BJ (cell line): ENCODE measurements at regions not wholly inside any gene's neighbourhood (a gene's known extent, or its start where the extent isn't known, plus 50 kb on each side); places are given as distances from the start of the nearest gene placed in this dataset.

ENCODE experiments used
- CTCF ChIA-PET: fragments of 350-600 bp; formaldehyde crosslinking; extraction: SDS; loops from one replicate; lab custom pipeline; 2021; ENCODE audit warnings: antibody characterized with exemption, inconsistent platforms; lab: Yijun Ruan, JAX
- POLR2A ChIA-PET: fragments of 300-600 bp; sonication (Branson Sonifier 250); formaldehyde crosslinking; extraction: SDS; loops from one replicate; lab custom pipeline; 2021; ENCODE audit warnings: antibody characterized with exemption; lab: Charles Lee
- DNase-seq: peaks from one replicate; pipeline ENCODE4 v3.0.0-alpha.2; 2011; ENCODE audit warnings: low read depth
- H3K27me3 ChIP-seq: 2 replicates; pipeline ENCODE4 v1.6.0; 2011; ENCODE audit warnings: low read length; ENCODE audit not compliant: control insufficient read depth, insufficient read depth
- H3K36me3 ChIP-seq: 2 replicates; pipeline ENCODE4 v1.5.1; 2011; ENCODE audit warnings: low read length; ENCODE audit not compliant: control insufficient read depth, insufficient read depth
- H3K4me3 ChIP-seq: 2 replicates; pipeline ENCODE4 v1.5.1; 2011; ENCODE audit warnings: low read depth, mild to moderate bottlenecking, control low read depth, low read length
- TF ChIP-seq, protein P1 (sequence below): IDR thresholded peaks from 2 replicates; pipeline ENCODE4 v1.5.1; 2011; ENCODE audit warnings: low read depth, mild to moderate bottlenecking, control low read depth, inconsistent platforms, low read length, moderate library complexity; ENCODE audit not compliant: insufficient read depth

DNA sequence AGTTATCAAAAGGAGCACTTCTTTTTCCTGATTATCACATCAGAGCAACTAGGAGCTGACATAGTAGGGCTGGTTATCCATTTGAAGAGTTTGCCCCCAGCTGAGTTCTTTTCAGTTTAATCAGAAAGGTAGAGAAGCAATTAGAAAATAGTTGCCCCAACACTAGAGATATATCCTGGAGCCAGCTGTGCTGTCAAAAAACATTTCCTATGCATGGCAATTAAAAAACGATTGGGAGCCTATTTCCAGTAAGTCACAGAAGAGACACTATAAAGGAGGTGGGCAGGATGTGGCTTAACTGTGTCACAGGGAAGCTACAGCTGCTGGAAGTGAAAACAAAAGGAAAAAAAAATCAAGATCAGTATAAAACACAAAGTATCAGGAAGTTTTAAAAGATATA, 155.7 kb upstream of the SLITRK1 start:
- TF ChIP-seq, protein P1, sequence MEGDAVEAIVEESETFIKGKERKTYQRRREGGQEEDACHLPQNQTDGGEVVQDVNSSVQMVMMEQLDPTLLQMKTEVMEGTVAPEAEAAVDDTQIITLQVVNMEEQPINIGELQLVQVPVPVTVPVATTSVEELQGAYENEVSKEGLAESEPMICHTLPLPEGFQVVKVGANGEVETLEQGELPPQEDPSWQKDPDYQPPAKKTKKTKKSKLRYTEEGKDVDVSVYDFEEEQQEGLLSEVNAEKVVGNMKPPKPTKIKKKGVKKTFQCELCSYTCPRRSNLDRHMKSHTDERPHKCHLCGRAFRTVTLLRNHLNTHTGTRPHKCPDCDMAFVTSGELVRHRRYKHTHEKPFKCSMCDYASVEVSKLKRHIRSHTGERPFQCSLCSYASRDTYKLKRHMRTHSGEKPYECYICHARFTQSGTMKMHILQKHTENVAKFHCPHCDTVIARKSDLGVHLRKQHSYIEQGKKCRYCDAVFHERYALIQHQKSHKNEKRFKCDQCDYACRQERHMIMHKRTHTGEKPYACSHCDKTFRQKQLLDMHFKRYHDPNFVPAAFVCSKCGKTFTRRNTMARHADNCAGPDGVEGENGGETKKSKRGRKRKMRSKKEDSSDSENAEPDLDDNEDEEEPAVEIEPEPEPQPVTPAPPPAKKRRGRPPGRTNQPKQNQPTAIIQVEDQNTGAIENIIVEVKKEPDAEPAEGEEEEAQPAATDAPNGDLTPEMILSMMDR: no peak
- no peaks in the 10 kb centered on the region for H3K36me3 ChIP-seq
- DNase-seq: no peak
- H3K27me3 ChIP-seq: no peaks in the 10 kb centered on the region
- H3K4me3 ChIP-seq: no peak overlapping the region
- ChIA-PET CTCF (no interaction called here), POLR2A (no interaction called here)

DNA sequence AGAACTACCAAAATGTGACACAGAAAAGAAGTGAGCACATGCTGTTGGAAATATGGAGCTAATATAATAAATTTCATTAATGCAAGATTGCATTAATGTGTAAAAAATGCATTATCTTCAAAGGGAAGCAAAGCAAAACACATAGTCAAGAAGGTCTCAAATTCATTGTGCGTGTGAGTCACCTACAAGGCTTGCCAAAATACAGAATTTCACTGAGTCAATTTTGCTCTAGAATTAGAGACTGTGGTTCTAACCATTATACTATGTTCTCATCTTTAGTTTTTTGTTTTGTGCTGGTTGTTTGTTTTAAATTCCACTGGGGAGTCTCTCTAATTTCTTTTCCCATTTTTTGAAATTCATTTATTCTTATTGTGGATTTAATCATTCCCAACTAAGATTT, 149.8 kb upstream of the SLITRK1 start:
- H3K4me3 ChIP-seq: no peak overlapping the region
- ChIA-PET CTCF (no interaction called here), POLR2A (no interaction called here)
- TF ChIP-seq, protein P1: no peak
- H3K27me3 ChIP-seq: no peaks in the 10 kb centered on the region
- DNase-seq: no peak
- H3K36me3 ChIP-seq: no peaks in the 10 kb centered on the region

DNA sequence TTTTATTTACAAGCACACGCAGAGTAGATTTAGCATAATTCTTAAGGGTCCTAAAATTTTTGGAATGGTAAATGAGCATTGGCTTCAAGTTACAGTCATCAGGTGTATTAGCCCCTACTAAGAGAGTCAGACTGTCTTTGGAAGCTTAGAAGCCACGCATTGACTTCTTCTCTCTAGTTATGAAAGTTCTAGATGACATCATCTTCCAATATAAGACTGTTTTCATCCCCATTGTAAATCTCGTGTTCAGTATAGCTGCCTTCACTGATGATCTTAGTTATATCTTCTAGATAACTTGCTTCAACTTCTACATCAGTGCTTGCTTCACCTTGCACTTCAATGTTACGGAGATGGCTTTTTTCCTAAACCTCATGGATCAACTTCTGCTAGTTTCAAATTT, 148.8 kb upstream of the SLITRK1 start:
- no peaks in the 10 kb centered on the region for H3K36me3 ChIP-seq
- no peak for DNase-seq
- no peak overlapping the region for H3K4me3 ChIP-seq
- TF ChIP-seq, protein P1: no peak
- ChIA-PET POLR2A (no interaction called here), CTCF (no interaction called here)
- H3K27me3 ChIP-seq: no peaks in the 10 kb centered on the region

DNA sequence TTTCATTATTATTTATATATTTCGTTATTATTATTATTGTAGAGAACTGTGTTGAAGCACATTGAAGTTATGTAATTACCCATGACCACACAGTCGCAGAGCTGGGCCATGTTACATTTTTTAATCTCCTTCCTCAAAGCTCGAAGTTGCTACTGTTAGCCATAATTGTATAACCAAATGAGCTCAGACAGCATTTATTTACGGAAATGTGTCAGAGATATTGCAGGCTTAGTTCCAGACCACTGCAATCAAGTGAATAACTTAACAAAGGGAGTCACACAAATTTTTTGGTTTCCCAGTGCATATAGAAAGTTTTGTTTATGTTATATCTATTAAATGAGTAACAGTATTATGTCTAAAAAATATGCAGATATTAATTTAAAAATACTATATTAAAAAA, 147.1 kb upstream of the SLITRK1 start:
- H3K27me3 ChIP-seq: no peaks in the 10 kb centered on the region
- POLR2A ChIA-PET: no interaction called here
- no peaks in the 10 kb centered on the region for H3K36me3 ChIP-seq
- CTCF ChIA-PET: no interaction called here
- DNase-seq: no peak
- TF ChIP-seq, protein P1: no peak
- no peak overlapping the region for H3K4me3 ChIP-seq

DNA sequence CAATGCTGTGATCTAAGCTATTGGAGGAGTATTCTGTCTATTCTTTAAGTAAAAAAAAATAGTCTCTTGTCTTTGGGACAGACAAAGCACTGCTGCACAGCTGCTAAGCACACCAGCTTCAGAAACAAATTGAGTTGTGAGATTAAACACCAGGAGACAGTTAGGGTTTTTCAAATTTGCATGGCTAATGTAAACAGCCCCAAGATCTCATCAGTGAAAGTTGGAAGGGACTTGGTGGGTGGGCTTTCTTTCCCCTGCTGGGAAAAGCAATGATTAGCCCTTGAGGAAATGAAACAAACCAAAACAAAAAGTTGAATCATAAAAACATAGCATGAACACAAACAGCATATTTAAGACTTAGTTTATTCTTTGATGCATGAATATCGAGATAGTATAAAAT, 143.6 kb upstream of the SLITRK1 start:
- ChIA-PET CTCF (no interaction called here), POLR2A (no interaction called here)

More for the DNA sequence above, 143.6 kb upstream of the SLITRK1 start:
- H3K27me3 ChIP-seq: no peaks in the 10 kb centered on the region
- TF ChIP-seq, protein P1: no peak
- no peak overlapping the region for H3K4me3 ChIP-seq
- DNase-seq: no peak
- H3K36me3 ChIP-seq: no peaks in the 10 kb centered on the region
